Esophagus (tissue), 2 donors: ENCODE measurements at regions not wholly inside any gene's neighbourhood (a gene's known extent, or its start where the extent isn't known, plus 50 kb on each side); places are given as distances from the start of the nearest gene placed in this dataset.
A peak's percentile ranks its signal among the peaks of the same experiment; 100 is the strongest.

ENCODE experiments used
- H3K27ac ChIP-seq, 2 donors: one replicate each; pipeline ENCODE4 v1.5.1; 2013; ENCODE audit warnings: low read depth in 2 of 2, mild to moderate bottlenecking in 2 of 2, inconsistent platforms in 1 of 2, low read length in 1 of 2, moderate library complexity in 1 of 2
- H3K27me3 ChIP-seq, 2 donors: one replicate each; pipeline ENCODE4 v1.6.1; 2013; ENCODE audit warnings: low read length in 2 of 2, control low read depth in 1 of 2, mild to moderate bottlenecking in 1 of 2; ENCODE audit not compliant: insufficient read depth in 2 of 2, control insufficient read depth in 1 of 2
- H3K36me3 ChIP-seq, 2 donors: one replicate each; pipeline ENCODE4 v1.6.1; 2013; ENCODE audit warnings: low read length in 1 of 2; ENCODE audit not compliant: control insufficient read depth in 2 of 2, insufficient read depth in 2 of 2
- H3K4me1 ChIP-seq, 2 donors: one replicate each; pipeline ENCODE4 v1.6.1; 2013; ENCODE audit warnings: low read length in 1 of 2; ENCODE audit not compliant: control insufficient read depth in 2 of 2, insufficient read depth in 2 of 2
- H3K4me3 ChIP-seq, 2 donors: one replicate each; pipeline ENCODE4 v1.5.1; 2013; ENCODE audit warnings: low read length in 2 of 2, mild to moderate bottlenecking in 2 of 2, low read depth in 1 of 2, moderate library complexity in 1 of 2
- H3K9me3 ChIP-seq, 2 donors: one replicate each; pipeline ENCODE4 v1.6.1; 2013; ENCODE audit warnings: mild to moderate bottlenecking in 2 of 2, low read depth in 1 of 2, low read length in 1 of 2, moderate library complexity in 1 of 2; ENCODE audit not compliant: control insufficient read depth in 2 of 2, insufficient read depth in 1 of 2
- WGBS, 2 donors: extraction: QIAGEN DNeasy Blood & Tissue Kit; methylation state at CpG; one replicate each; pipeline ENCODE4 v1.1.7; 2013; 5-methylcytosine and 5-hydroxymethylcytosine counted together
- donor health status: healthy with polysubstance abuse.
- donor health status: Bipolar disorder and iron deficiency.

DNA sequence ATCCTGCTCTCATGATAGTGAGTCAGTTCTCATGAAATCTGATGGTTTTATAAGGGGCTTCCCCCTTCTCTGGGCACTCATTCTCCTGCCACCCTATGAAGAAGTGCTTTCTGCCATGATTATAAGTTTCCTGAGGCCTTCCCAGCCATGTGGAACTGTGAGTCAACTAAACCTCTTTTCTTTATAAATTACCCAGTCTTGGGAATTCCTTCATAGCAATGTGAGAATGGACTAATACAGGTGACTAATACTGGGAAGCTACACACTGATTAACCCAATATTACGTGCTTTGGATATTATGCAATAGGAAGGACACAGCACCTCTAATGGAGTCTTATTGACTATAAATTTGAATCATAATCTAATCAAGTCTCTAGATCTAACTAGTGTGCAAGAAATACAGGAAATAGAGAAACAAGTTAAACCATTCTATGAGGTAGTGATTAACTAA, 107.2 kb upstream of the ETAA1 start:
- H3K4me1 ChIP-seq: no peaks in the 10 kb centered on the region
- H3K9me3 ChIP-seq: no peaks in the 10 kb centered on the region
- no peak overlapping the region for H3K27ac ChIP-seq
- H3K4me3 ChIP-seq: no peak overlapping the region
- H3K36me3 ChIP-seq: no peaks in the 10 kb centered on the region
- WGBS, 2 donors: 49 to 66% methylated on average over 1 of the region's 1 CpG
- no peaks in the 10 kb centered on the region for H3K27me3 ChIP-seq

DNA sequence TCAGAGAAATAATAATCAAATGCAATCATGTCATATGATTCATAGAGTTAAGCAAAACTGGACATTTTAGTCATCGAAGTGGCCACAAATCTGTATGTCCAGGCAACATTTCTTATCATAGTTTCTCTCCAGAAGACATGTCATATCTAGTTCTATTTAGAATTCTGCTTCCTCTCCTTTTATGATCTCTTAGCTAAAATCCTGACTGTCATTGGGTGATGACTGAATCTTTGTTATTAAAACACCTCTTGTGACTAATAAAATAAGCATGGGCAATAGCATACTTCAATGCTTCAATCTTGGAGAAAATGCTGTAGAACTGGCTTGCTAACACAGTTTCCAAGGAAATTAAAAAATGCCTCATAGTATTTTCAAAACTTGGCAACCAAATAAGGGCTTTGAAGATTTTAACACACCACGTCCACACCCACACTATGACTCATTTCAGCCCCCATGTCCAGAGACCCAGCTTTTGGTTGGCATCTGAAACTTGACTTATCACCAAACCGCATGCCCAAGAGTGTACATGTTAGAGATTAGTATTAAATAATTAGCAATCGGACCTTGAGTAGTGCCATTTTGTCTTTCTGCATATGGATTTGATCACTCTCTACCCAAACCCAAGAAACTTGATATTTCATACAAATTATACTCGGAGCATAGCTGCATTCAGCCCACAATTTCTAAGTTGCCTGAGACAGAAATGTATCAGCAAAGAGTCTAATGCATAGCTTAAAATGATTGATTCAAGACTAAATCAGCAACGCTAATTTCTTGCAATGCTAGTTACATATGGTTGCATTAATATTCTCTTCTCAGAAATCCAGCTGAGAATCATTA, 106.5 kb upstream of the ETAA1 start:
- no peaks in the 10 kb centered on the region for H3K4me1 ChIP-seq
- peak overlapping the region in 1 of 2 donors; percentile 31 for H3K27ac ChIP-seq
- no peaks in the 10 kb centered on the region for H3K27me3 ChIP-seq
- H3K9me3 ChIP-seq: no peaks in the 10 kb centered on the region
- no peak overlapping the region for H3K4me3 ChIP-seq
- no peaks in the 10 kb centered on the region for H3K36me3 ChIP-seq
- WGBS, 2 donors: 40 to 60% methylated on average over 6 of the region's 6 CpGs

DNA sequence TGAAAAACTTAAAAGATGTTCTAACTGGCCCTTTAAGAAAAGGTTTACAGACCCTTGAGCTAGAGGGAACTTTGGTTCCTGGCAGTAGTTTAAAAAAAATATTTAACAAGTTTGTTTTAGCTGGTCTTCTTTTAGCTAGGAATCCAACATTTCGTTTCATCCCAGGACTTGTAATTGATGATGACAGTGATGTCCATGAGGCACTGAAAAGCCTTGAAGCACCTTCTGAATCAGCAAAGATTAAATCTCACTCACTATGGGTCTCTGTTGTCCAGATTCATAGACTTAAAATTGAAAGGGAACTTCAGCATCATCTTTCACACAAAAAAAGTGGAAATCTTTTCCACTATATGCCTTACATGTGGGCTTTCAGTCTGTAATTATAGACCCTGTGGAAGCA, 102.9 kb upstream of the ETAA1 start:
- H3K27me3 ChIP-seq: no peaks in the 10 kb centered on the region
- WGBS, 2 donors: 35 to 39% methylated on average over 1 of the region's 1 CpG
- H3K36me3 ChIP-seq: no peaks in the 10 kb centered on the region
- H3K27ac ChIP-seq: no peak overlapping the region
- H3K4me3 ChIP-seq: no peak overlapping the region
- no peaks in the 10 kb centered on the region for H3K9me3 ChIP-seq
- no peaks in the 10 kb centered on the region for H3K4me1 ChIP-seq

DNA sequence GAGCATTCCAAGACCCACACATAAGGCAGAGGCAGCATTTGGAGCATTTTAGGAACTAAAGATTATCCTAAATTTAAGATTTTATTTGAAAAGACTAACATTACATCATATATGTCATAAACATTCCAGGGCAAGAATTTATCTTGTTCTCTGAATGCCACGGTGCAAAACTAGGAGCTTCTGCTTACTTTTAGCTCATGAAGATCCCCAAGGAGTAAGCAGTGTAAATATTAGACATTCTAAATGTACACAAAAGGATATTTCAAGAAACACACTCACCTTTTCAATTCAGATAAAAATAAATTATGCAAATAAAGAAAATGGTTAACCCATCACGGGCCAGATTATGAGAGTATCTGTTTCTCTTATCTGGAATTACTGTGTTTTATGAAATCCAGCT, 101.7 kb upstream of the ETAA1 start:
- Histone ChIP-seq H3K4me1 (no peaks in the 10 kb centered on the region), H3K9me3 (no peaks in the 10 kb centered on the region), H3K4me3 (no peak overlapping the region), H3K27me3 (no peaks in the 10 kb centered on the region), H3K36me3 (no peaks in the 10 kb centered on the region), H3K27ac (no peak overlapping the region)
- 60 to 65% methylated on average over 2 of the region's 2 CpGs for WGBS, 2 donors

DNA sequence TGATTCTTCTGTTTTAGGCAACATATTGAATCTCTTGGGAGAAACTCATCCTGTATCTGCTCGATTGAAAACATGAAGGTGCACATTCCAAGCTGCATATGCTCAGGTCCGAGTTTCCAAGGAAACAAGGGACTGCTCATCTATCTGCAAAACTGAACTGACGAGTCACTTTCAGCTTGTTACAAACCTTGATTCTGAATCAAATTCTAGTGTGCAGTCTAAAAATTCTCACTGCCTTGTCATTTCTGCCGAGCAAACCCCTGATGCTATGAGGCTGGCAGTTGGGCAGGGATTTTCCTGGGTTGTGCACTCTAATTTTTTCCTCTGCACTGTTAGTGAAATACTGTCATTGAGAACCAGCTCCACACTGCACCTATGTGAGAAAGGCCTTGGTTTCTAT, 101.3 kb upstream of the ETAA1 start:
- WGBS, 2 donors: 58 to 62% methylated on average over 4 of the region's 4 CpGs
- H3K36me3 ChIP-seq: no peaks in the 10 kb centered on the region
- no peak overlapping the region for H3K4me3 ChIP-seq
- H3K4me1 ChIP-seq: no peaks in the 10 kb centered on the region
- H3K9me3 ChIP-seq: no peaks in the 10 kb centered on the region
- no peak overlapping the region for H3K27ac ChIP-seq
- no peaks in the 10 kb centered on the region for H3K27me3 ChIP-seq

DNA sequence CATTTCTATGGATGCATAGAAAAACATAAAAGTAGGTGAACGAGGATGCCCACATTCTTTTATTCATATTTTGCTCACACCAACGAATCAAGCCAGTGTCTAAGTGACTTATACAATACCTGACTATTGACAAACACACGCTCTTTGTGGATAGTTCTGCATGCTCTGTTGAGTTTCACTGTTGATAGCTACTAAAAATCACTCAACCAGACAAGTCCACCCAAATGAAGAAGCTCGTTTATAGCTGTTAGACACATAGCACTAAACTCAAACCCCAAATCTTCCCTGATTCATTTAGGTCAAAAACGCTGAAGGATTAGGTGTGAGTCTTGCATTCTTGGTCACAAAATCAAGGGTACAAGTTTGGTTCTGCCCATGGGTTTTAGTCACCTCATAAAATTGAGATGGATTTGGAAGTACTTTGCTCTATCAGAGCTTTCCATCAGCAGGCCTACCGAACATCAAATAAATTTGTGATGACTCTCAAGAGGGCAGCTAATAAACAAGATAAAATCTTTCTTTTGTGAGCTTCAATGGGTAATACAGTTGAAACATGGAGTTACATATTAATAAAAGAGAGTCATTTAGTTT, 92.7 kb upstream of the ETAA1 start:
- Histone ChIP-seq H3K27me3 (no peaks in the 10 kb centered on the region), H3K9me3 (no peaks in the 10 kb centered on the region), H3K36me3 (no peaks in the 10 kb centered on the region), H3K4me3 (no peak overlapping the region), H3K4me1 (no peaks in the 10 kb centered on the region), H3K27ac (no peak overlapping the region)
- 77% methylated on average over 6 of the region's 6 CpGs for WGBS, 2 donors

DNA sequence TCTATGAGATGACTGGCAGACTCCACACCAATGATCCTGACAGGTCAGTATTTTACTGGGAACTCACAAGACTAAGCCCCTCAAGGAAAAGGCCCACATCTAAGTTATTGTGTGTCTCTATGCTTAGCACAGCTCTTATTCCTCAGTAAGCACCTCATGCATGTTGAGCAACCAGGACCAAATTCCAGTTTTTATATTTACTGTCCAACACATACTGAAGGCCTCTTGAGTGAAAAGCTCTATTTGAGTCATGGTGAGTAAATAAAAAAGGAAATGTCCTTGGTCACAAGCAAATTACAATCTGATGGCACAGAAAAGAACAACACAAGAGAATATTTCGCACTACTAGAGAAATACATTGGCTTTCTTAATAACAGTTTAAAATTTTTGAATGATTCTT, 87.9 kb upstream of the ETAA1 start:
- H3K9me3 ChIP-seq: no peaks in the 10 kb centered on the region
- no peaks in the 10 kb centered on the region for H3K36me3 ChIP-seq
- H3K27ac ChIP-seq: no peak overlapping the region
- no peaks in the 10 kb centered on the region for H3K27me3 ChIP-seq
- no peaks in the 10 kb centered on the region for H3K4me1 ChIP-seq
- WGBS, 2 donors: 83 to 92% methylated on average over 1 of the region's 1 CpG
- no peak overlapping the region for H3K4me3 ChIP-seq

DNA sequence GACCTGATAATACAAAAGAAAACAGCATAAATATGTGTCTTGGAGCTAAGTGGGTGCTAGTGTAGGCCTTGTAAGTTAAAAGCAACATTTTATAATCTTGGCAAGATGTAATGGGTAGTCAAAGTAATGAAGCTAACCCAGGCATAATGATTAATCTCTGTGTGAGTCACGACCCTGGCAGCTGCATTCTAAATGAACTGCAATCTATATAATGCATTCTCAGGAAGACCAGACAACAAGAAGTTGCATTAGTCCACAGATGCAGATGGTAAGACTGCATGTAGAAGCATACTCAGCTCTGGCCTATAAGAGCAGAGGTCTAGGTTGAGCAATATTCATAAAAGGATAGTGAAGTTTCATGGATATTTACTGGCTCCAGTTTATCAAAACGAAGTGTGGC, 85.6 kb upstream of the ETAA1 start:
- Histone ChIP-seq H3K27ac (no peak overlapping the region), H3K4me3 (no peak overlapping the region), H3K36me3 (no peaks in the 10 kb centered on the region), H3K4me1 (no peaks in the 10 kb centered on the region), H3K9me3 (no peaks in the 10 kb centered on the region), H3K27me3 (no peaks in the 10 kb centered on the region)
- WGBS, 2 donors: 15 to 21% methylated on average over 2 of the region's 2 CpGs

DNA sequence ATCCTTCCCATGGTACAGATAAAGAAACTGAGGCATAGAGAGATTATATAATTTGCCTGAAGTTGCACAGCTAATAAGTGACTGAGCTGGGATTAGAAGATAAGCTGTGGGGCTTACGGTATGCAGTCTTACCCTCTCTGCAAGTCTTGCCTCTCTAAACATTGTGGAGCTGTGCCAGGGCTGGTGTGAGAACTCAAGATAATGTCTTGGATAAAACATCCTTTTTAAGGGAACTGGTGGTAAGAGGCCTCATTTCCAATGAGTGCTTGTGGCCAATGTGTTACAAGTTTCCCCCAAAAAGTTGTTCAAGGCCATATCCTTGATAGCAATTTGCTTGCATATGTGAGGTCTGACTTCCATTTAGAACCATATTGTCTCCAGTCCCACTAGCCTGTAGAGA, 84.3 kb upstream of the ETAA1 start:
- H3K9me3 ChIP-seq: no peaks in the 10 kb centered on the region
- H3K4me1 ChIP-seq: no peaks in the 10 kb centered on the region
- no peak overlapping the region for H3K27ac ChIP-seq
- H3K4me3 ChIP-seq: no peak overlapping the region
- 69 to 85% methylated on average over 1 of the region's 1 CpG for WGBS, 2 donors
- no peaks in the 10 kb centered on the region for H3K36me3 ChIP-seq
- H3K27me3 ChIP-seq: no peaks in the 10 kb centered on the region

DNA sequence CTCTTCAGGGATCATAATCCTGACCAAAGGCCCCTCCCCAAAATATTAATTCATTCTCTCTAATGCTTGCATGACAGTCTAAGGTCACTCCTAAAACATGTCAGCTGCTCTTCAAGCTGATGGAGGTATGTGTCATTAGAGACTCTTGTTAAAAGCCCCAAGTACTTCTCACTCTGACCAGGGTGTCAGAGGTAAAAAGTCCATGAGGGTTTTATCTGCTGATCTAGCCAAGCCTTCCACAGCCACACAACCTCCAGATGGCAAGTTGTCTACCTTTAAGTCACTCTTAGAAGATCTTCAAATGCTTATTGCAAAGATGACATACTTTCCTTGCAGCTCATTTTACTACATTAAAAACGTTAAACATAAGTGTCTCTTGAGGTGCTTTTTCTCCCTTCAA, 83.6 kb upstream of the ETAA1 start:
- 79 to 80% methylated on average over 1 of the region's 1 CpG for WGBS, 2 donors

More for the DNA sequence above, 83.6 kb upstream of the ETAA1 start:
- no peaks in the 10 kb centered on the region for H3K9me3 ChIP-seq
- no peaks in the 10 kb centered on the region for H3K27me3 ChIP-seq
- no peaks in the 10 kb centered on the region for H3K36me3 ChIP-seq
- H3K27ac ChIP-seq: no peak overlapping the region
- H3K4me3 ChIP-seq: no peak overlapping the region
- no peaks in the 10 kb centered on the region for H3K4me1 ChIP-seq
